Pancreas (tissue), 10 donors: ENCODE measurements at regions not wholly inside any gene's neighbourhood (a gene's known extent, or its start where the extent isn't known, plus 50 kb on each side); places are given as distances from the start of the nearest gene placed in this dataset.
"Not testable (repeated sequence)": the region's sequence is repeated elsewhere in the genome, so short reads cannot be mapped to it uniquely, and the experiment has no call there.

Experiments
- ATAC-seq, 4 donors: fragments of 200-7000 bp; cut with Tn5 transposase; one replicate each; pipeline versions ENCODE4 v1.8.0 to v1.9.1; 2020; ENCODE audit warnings: mild to moderate bottlenecking in 4 of 4, moderate library complexity in 4 of 4
- DNase-seq, 6 donors: peaks; one replicate each; pipeline ENCODE4 v3.0.0-alpha.2; 2020
- FAIRE-seq: peaks from 2 replicates; lab custom pipeline; 2012; peaks lifted over from hg19 to GRCh38; lab: Jason Lieb, UNC
- H3K27ac ChIP-seq, 4 donors: fragments of 200-600 bp; sonication (generic); 1 replicate in 3 of 4; 2 replicates in 1 of 4; pipeline versions ENCODE4 v1.5.0 to v1.8.0; 2020
- H3K27me3 ChIP-seq, 4 donors: fragments of 200-600 bp; one replicate each; pipeline ENCODE4 v1.8.0; 2021
- H3K36me3 ChIP-seq, 3 donors: fragments of 200-600 bp; sonication (generic) in 1 of 3; one replicate each; pipeline versions ENCODE4 v1.5.0 to v1.8.0; 2020 to 2021
- H3K4me1 ChIP-seq, 3 donors: fragments of 200-600 bp; one replicate each; pipeline ENCODE4 v1.8.0; 2021
- H3K4me3 ChIP-seq, 4 donors: fragments of 200-600 bp; sonication (generic) in 2 of 4; one replicate each; pipeline versions ENCODE4 v1.5.0 to v1.8.0; 2020 to 2021
- H3K9me3 ChIP-seq, 4 donors: fragments of 200-600 bp; one replicate each; pipeline ENCODE4 v1.8.0; 2021
- CTCF ChIP-seq, 4 donors: fragments of 200-600 bp; sonication (generic) in 3 of 4; IDR thresholded peaks; one replicate each; pipeline versions ENCODE4 v1.5.0 to v1.8.0; 2021; ENCODE audit warnings: antibody characterized with exemption in 4 of 4
- WGBS, 2 donors: extraction: QIAGEN DNeasy Blood & Tissue Kit; methylation state at CpG; one replicate each; pipeline ENCODE4 v1.1.7; 2013; 5-methylcytosine and 5-hydroxymethylcytosine counted together
- intact Hi-C, 3 donors: fragments of 100-400 bp; cut with DNase I; formaldehyde crosslinking; loops; one replicate each; pipeline versions ENCODE4 v1.11.1 to v1.14.2; 2022
- donor health status: healthy with polysubstance abuse.
- donor health status: DM: no; HTN: no; CAD: no; lungs with moderate emphysema.
- donor health status: DM: no; HTN: no; CAD: no.
- donor health status: control.
- donor health status: control.
- donor health status: Bipolar disorder and iron deficiency.
- donor health status: DM: yes; HTN: yes; CAD: no.
- donor health status: DM: no; HTN: no; CAD: no.
- donor health status: DM: no; HTN: no; CAD: no.
- donor health status: DM: yes; HTN: yes; CAD: no.

- no peaks in the 10 kb centered on the region for H3K27me3 ChIP-seq
- H3K27ac ChIP-seq = no peak overlapping the region
- H3K9me3 ChIP-seq = no peaks in the 10 kb centered on the region
- DNase-seq = no peak
- no peak for TF ChIP-seq CTCF (IDR thresholded peaks at IDR 0.05)
- WGBS, 2 donors = 90 to 95% methylated on average over 4 of the region's 4 CpGs
- intact Hi-C loops = no loop called here
- no peaks in the 10 kb centered on the region for H3K36me3 ChIP-seq
- H3K4me3 ChIP-seq = no peak overlapping the region
- no peak for FAIRE-seq
- H3K4me1 ChIP-seq = no peaks in the 10 kb centered on the region
- no peak for ATAC-seq
Observed at GRCh38 chr13:30520571-30520970, 54.8 kb upstream of the HMGB1 start.

DNA sequence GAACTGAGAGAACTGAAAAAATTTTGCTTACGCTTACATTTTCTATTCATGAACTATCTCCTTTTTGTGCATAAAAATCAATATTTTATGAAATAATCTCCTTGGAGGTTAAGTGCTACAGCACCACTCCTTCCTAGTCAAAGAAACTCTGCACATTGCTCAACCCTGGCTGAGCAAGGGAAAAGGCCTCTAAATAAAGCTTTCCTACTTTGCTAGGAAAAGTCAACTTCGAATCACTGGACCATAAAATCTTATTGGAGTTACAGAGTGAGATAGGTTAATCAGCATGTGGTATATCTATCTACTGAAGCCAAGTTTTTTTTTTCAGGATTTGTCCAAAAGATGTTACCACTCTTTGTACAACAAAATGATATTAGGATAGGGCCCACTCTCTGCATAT lies 57.5 kb upstream of the HMGB1 start:
- FAIRE-seq = no peak

GRCh38 chr13:30523817-30524216 lies 58.1 kb upstream of the HMGB1 start:
- H3K27me3 ChIP-seq, ATAC-seq, FAIRE-seq, H3K36me3 ChIP-seq, H3K4me3 ChIP-seq, H3K27ac ChIP-seq, H3K4me1 ChIP-seq, DNase-seq, H3K9me3 ChIP-seq, intact Hi-C loops: not testable (repeated sequence)
- WGBS, 2 donors = 83 to 93% methylated on average over 1 of the region's 1 CpG

More for the DNA sequence above, 57.5 kb upstream of the HMGB1 start:
- no peak for TF ChIP-seq CTCF (IDR thresholded peaks at IDR 0.05)
- no peak for ATAC-seq
- H3K4me3 ChIP-seq = no peak overlapping the region
- 54 to 78% methylated on average over 2 of the region's 2 CpGs for WGBS, 2 donors
- no peak overlapping the region for H3K27ac ChIP-seq
- no peak for DNase-seq
- no peaks in the 10 kb centered on the region for H3K4me1 ChIP-seq
- no peaks in the 10 kb centered on the region for H3K36me3 ChIP-seq
- intact Hi-C loops = no loop called here
- H3K27me3 ChIP-seq = no peaks in the 10 kb centered on the region
- no peaks in the 10 kb centered on the region for H3K9me3 ChIP-seq

DNA sequence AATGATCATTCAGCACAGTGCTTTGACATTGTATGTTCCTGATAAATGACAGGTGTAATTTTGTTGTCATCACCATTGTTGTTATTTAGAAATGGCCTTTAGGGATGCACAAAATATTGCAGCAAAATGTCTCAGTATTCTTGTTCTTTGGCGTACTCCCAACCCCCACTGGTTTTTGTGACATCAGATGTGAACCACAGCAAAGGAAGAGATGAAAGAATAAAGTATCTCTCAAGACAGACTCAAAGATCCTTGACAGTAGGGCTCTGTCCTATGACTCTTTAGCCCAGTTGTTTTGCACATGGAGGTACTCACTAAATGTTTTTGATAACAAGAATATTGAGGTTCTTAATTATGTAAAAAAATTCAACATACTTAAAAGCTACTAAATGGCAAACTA lies 59.5 kb upstream of the HMGB1 start:
- FAIRE-seq, H3K4me3 ChIP-seq, intact Hi-C loops, H3K9me3 ChIP-seq, H3K4me1 ChIP-seq, H3K27ac ChIP-seq, H3K36me3 ChIP-seq, DNase-seq, ATAC-seq, H3K27me3 ChIP-seq: not testable (repeated sequence)
- WGBS, 2 donors = 0 to 43% methylated on average over 1 of the region's 1 CpG

DNA sequence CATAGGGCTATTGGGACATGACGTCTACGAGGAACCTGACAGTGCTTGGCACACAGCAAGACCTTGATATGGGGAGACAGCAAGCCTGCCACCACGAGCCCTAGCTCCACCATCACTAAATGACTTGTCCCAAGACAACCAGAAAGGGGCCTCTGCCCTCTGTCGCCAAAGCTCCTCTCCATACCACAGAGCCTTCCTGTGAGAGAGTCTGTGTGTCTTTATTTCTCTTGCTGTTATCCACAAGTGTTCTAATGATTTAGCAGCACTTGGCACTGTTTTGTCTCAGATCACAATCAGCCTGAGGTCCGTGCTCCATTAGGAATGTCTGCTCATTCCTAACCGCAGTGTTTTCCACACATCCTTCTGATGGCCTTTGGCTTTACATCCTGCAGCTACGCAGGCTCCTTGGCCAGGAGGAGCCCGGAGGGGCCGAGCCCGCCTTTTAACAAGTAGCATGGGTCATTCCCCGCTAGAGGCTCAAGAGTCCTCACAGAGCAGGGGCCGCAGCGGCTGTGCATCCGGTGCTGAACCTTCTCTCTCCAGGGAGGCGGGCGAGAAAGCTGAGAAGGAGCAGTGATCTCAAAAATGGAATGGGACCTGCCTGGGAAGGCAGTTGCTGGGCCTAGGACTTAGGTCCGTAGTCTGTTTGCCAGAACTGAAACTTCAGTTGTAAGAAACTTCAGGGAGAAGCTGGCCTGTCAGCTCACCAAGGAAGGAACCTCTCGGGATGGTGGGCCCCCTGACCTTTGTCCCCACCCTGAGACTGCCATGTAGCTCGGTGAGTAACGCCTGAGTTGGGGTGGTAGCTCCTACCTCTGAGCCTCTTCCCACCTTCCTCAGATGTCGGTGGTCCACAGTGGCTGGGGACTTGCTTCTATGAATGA lies 61.1 kb upstream of the HMGB1 start:
- Histone ChIP-seq H3K27ac (no peak overlapping the region), H3K4me3 (no peak overlapping the region), H3K36me3 (no peaks in the 10 kb centered on the region), H3K4me1 (no peaks in the 10 kb centered on the region), H3K9me3 (no peaks in the 10 kb centered on the region), H3K27me3 (no peaks in the 10 kb centered on the region)
- no peak for TF ChIP-seq CTCF (IDR thresholded peaks at IDR 0.05)
- no peak for FAIRE-seq
- no peak for DNase-seq
- intact Hi-C loops = no loop called here
- 84 to 94% methylated on average over 21 of the region's 21 CpGs for WGBS, 2 donors
- no peak for ATAC-seq
